ENCODE measurements at regions not wholly inside any gene's neighbourhood (a gene's known extent, or its start where the extent isn't known, plus 50 kb on each side); places are given as distances from the start of the nearest gene placed in this dataset.

GRCh38 chr2:183935005-183935404 is 663.3 kb upstream of the ZNF804A start:
- Histone ChIP-seq H3K9me2 (ENCODE audit: insufficient read depth) (no peaks in the 10 kb centered on the region), H3K4me2 (ENCODE audit: unreplicated experiment) (no peak overlapping the region), H3K36me3 (ENCODE audit: low read depth) (no peaks in the 10 kb centered on the region), H3K4me3 (no peak overlapping the region), H2AFZ (no peak overlapping the region), H3K9me3 (ENCODE audit: low read depth) (no peaks in the 10 kb centered on the region), H3K79me2 (ENCODE audit: insufficient read depth) (no peaks in the 10 kb centered on the region), H3K4me1 (ENCODE audit: insufficient read depth) (no peaks in the 10 kb centered on the region), H4K20me1 (ENCODE audit: insufficient read depth) (no peaks in the 10 kb centered on the region), H3K27me3 (replicated peaks; ENCODE audit: insufficient read depth) (no peaks in the 10 kb centered on the region), H3K27ac (no peak overlapping the region), H3K9ac (no peak overlapping the region), H3F3A (ENCODE audit: insufficient read depth) (no peaks in the 10 kb centered on the region)
- DNase-seq = no peak
- in situ Hi-C loops (cut with MboI) = no loop called here
- no peak for TF ChIP-seq EZH2 (IDR thresholded peaks at IDR 0.05; ENCODE audit: insufficient read depth, poor library complexity, severe bottlenecking)
- no peak for TF ChIP-seq EZH2phosphoT487 (IDR thresholded peaks at IDR 0.05; ENCODE audit: insufficient read depth, low read depth)
- 8 to 12% methylated on average over 3 of the region's 3 CpGs for WGBS, 2 experiments (ENCODE audit: low coverage in 1 of 2, low lambda C conversion rate in 2 of 2, missing lambda C conversion rate in 2 of 2)

- no peaks in the 10 kb centered on the region for H4K20me1 ChIP-seq (ENCODE audit: insufficient read depth)
- H3K9ac ChIP-seq = no peak overlapping the region
- H3K27ac ChIP-seq = no peak overlapping the region
- no peak for TF ChIP-seq EZH2 (IDR thresholded peaks at IDR 0.05; ENCODE audit: insufficient read depth, poor library complexity, severe bottlenecking)
- no peak for TF ChIP-seq EZH2phosphoT487 (IDR thresholded peaks at IDR 0.05; ENCODE audit: insufficient read depth, low read depth)
- no peaks in the 10 kb centered on the region for H3K4me1 ChIP-seq (ENCODE audit: insufficient read depth)
- H2AFZ ChIP-seq = no peak overlapping the region
- WGBS, 2 experiments (ENCODE audit: low coverage in 1 of 2, low lambda C conversion rate in 2 of 2, missing lambda C conversion rate in 2 of 2) = 32 to 39% methylated on average over 2 of the region's 2 CpGs
- H3K9me3 ChIP-seq (ENCODE audit: low read depth) = no peaks in the 10 kb centered on the region
- no peaks in the 10 kb centered on the region for H3K36me3 ChIP-seq (ENCODE audit: low read depth)
- H3K4me2 ChIP-seq (ENCODE audit: unreplicated experiment) = no peak overlapping the region
- H3K9me2 ChIP-seq (ENCODE audit: insufficient read depth) = no peaks in the 10 kb centered on the region
- H3F3A ChIP-seq (ENCODE audit: insufficient read depth) = no peaks in the 10 kb centered on the region
- H3K27me3 ChIP-seq (replicated peaks; ENCODE audit: insufficient read depth) = no peaks in the 10 kb centered on the region
- DNase-seq = no peak
- H3K79me2 ChIP-seq (ENCODE audit: insufficient read depth) = no peaks in the 10 kb centered on the region
- H3K4me3 ChIP-seq = no peak overlapping the region
- in situ Hi-C loops (cut with MboI) = no loop called here
These were observed 661.1 kb upstream of the ZNF804A start for GRCh38 chr2:183937220-183937619.

GRCh38 chr2:183946193-183946592 is 652.1 kb upstream of the ZNF804A start:
- no peaks in the 10 kb centered on the region for H3F3A ChIP-seq (ENCODE audit: insufficient read depth)
- no peak overlapping the region for H3K4me2 ChIP-seq (ENCODE audit: unreplicated experiment)
- in situ Hi-C loops (cut with MboI) = no loop called here

GRCh38 chr2:183948861-183949260 is 649.5 kb upstream of the ZNF804A start:
- no peak overlapping the region for H3K9ac ChIP-seq
- no peaks in the 10 kb centered on the region for H3K79me2 ChIP-seq (ENCODE audit: insufficient read depth)
- no peaks in the 10 kb centered on the region for H3K4me1 ChIP-seq (ENCODE audit: insufficient read depth)
- H2AFZ ChIP-seq = no peak overlapping the region
- H3K9me2 ChIP-seq (ENCODE audit: insufficient read depth) = no peaks in the 10 kb centered on the region
- no peaks in the 10 kb centered on the region for H3K36me3 ChIP-seq (ENCODE audit: low read depth)
- H3K9me3 ChIP-seq (ENCODE audit: low read depth) = no peaks in the 10 kb centered on the region
- no peak overlapping the region for H3K4me3 ChIP-seq
- in situ Hi-C loops (cut with MboI) = no loop called here
- 0 to 2% methylated on average over 1 of the region's 1 CpG for WGBS, 2 experiments (ENCODE audit: low coverage in 1 of 2, low lambda C conversion rate in 2 of 2, missing lambda C conversion rate in 2 of 2)
- H4K20me1 ChIP-seq (ENCODE audit: insufficient read depth) = no peaks in the 10 kb centered on the region
- no peak overlapping the region for H3K4me2 ChIP-seq (ENCODE audit: unreplicated experiment)
- H3F3A ChIP-seq (ENCODE audit: insufficient read depth) = no peaks in the 10 kb centered on the region
- no peak overlapping the region for H3K27ac ChIP-seq
- DNase-seq = no peak
- H3K27me3 ChIP-seq (replicated peaks; ENCODE audit: insufficient read depth) = no peaks in the 10 kb centered on the region
- TF ChIP-seq EZH2 (IDR thresholded peaks at IDR 0.05; ENCODE audit: insufficient read depth, poor library complexity, severe bottlenecking) (no peak), EZH2phosphoT487 (IDR thresholded peaks at IDR 0.05; ENCODE audit: insufficient read depth, low read depth) (no peak)

More at GRCh38 chr2:183946193-183946592, 652.1 kb upstream of the ZNF804A start:
- DNase-seq = no peak
- Histone ChIP-seq H3K36me3 (ENCODE audit: low read depth) (no peaks in the 10 kb centered on the region), H3K27me3 (replicated peaks; ENCODE audit: insufficient read depth) (no peaks in the 10 kb centered on the region), H3K27ac (no peak overlapping the region), H4K20me1 (ENCODE audit: insufficient read depth) (no peaks in the 10 kb centered on the region), H2AFZ (no peak overlapping the region), H3K9ac (no peak overlapping the region), H3K9me3 (ENCODE audit: low read depth) (no peaks in the 10 kb centered on the region), H3K4me1 (ENCODE audit: insufficient read depth) (no peaks in the 10 kb centered on the region), H3K9me2 (ENCODE audit: insufficient read depth) (no peaks in the 10 kb centered on the region), H3K79me2 (ENCODE audit: insufficient read depth) (no peaks in the 10 kb centered on the region), H3K4me3 (no peak overlapping the region)
- no peak for TF ChIP-seq EZH2phosphoT487 (IDR thresholded peaks at IDR 0.05; ENCODE audit: insufficient read depth, low read depth)
- no peak for TF ChIP-seq EZH2 (IDR thresholded peaks at IDR 0.05; ENCODE audit: insufficient read depth, poor library complexity, severe bottlenecking)

GRCh38 chr2:183950673-183951072 is 647.7 kb upstream of the ZNF804A start:
- no peak overlapping the region for H3K9ac ChIP-seq
- H3K4me3 ChIP-seq = no peak overlapping the region
- H3K27me3 ChIP-seq (replicated peaks; ENCODE audit: insufficient read depth) = no peaks in the 10 kb centered on the region
- no peaks in the 10 kb centered on the region for H3K4me1 ChIP-seq (ENCODE audit: insufficient read depth)
- H3K27ac ChIP-seq = no peak overlapping the region
- no peak for TF ChIP-seq EZH2phosphoT487 (IDR thresholded peaks at IDR 0.05; ENCODE audit: insufficient read depth, low read depth)
- TF ChIP-seq EZH2 (IDR thresholded peaks at IDR 0.05; ENCODE audit: insufficient read depth, poor library complexity, severe bottlenecking) = no peak
- H4K20me1 ChIP-seq (ENCODE audit: insufficient read depth) = no peaks in the 10 kb centered on the region
- 0 to 4% methylated on average over 1 of the region's 1 CpG for WGBS, 2 experiments (ENCODE audit: low coverage in 1 of 2, low lambda C conversion rate in 2 of 2, missing lambda C conversion rate in 2 of 2)
- no peak overlapping the region for H2AFZ ChIP-seq
- no peaks in the 10 kb centered on the region for H3K79me2 ChIP-seq (ENCODE audit: insufficient read depth)
- no peaks in the 10 kb centered on the region for H3K9me2 ChIP-seq (ENCODE audit: insufficient read depth)
- no peaks in the 10 kb centered on the region for H3K9me3 ChIP-seq (ENCODE audit: low read depth)
- H3F3A ChIP-seq (ENCODE audit: insufficient read depth) = no peaks in the 10 kb centered on the region
- in situ Hi-C loops (cut with MboI) = no loop called here
- no peak for DNase-seq
- H3K4me2 ChIP-seq (ENCODE audit: unreplicated experiment) = no peak overlapping the region
- H3K36me3 ChIP-seq (ENCODE audit: low read depth) = no peaks in the 10 kb centered on the region

Measured in GM23248 (cell line).